ENCODE measurements at regions not wholly inside any gene's neighbourhood (a gene's known extent, or its start where the extent isn't known, plus 50 kb on each side); places are given as distances from the start of the nearest gene placed in this dataset.

DNA sequence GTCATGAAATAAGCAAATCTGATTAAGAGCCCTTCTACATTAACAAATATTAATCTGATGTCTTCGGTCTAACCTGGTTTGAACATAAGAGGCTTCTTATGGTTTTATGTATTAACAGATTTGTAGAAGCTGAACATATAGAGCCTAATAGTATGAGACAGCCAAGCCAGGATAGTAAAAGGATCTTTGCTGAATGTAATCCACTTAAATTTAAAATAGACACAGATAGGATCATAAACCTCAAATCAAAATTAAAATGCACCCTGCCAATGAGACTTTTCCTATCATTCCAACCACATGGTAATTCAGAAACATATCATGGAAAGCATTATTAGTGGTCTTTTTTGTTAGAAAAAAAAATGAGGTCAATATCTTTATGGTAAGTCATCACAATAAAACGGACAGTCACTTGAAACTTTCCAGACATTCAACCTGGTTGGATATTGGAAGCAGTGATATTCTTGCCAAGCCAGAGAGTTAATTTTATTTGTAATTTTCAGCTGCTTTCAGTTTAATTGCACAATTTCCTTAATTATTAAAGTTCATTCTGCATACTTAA, 606.9 kb upstream of the SALL1 start:
- TF ChIP-seq, protein P1, sequence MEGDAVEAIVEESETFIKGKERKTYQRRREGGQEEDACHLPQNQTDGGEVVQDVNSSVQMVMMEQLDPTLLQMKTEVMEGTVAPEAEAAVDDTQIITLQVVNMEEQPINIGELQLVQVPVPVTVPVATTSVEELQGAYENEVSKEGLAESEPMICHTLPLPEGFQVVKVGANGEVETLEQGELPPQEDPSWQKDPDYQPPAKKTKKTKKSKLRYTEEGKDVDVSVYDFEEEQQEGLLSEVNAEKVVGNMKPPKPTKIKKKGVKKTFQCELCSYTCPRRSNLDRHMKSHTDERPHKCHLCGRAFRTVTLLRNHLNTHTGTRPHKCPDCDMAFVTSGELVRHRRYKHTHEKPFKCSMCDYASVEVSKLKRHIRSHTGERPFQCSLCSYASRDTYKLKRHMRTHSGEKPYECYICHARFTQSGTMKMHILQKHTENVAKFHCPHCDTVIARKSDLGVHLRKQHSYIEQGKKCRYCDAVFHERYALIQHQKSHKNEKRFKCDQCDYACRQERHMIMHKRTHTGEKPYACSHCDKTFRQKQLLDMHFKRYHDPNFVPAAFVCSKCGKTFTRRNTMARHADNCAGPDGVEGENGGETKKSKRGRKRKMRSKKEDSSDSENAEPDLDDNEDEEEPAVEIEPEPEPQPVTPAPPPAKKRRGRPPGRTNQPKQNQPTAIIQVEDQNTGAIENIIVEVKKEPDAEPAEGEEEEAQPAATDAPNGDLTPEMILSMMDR (conservative IDR thresholded peaks at IDR 0.05; ENCODE audit: low read length): no peak
- no peak for TF ChIP-seq EZH2phosphoT487 (IDR thresholded peaks at IDR 0.05; ENCODE audit: borderline replicate concordance, low read depth, low read length)

Data from OCI-LY7 (cell line).